ENCODE measurements at regions not wholly inside any gene's neighbourhood (a gene's known extent, or its start where the extent isn't known, plus 50 kb on each side); places are given as distances from the start of the nearest gene placed in this dataset.

GRCh38 chr1:191145834-191146233 lies 668.2 kb upstream of the BRINP3 start:
- no peak for DNase-seq (ENCODE audit: low read depth)

GRCh38 chr1:191151321-191151807 lies 673.7 kb upstream of the BRINP3 start:
- DNase-seq (ENCODE audit: low read depth), result no peak

GRCh38 chr1:191152776-191153175 lies 675.1 kb upstream of the BRINP3 start:
- no peak for DNase-seq (ENCODE audit: low read depth)

DNA sequence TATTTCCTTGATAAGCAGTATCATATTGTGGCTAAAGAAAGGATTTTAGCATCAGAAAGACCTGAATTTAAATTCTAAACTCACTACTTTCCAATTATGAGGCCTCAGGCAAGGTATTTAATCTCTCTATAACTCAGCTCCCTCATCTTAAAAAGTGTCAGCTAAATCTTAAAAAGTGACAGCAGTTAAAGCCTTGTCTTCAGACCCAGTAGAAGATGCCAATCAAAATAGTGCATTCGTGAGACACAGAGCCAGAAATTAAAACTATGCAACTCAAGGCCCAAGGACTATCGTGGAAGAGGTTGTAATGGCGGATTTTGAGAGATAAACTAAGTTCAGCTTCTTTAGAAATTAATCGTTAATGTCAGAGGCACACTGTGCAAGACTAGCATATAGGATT lies 677.5 kb upstream of the BRINP3 start:
- DNase-seq (ENCODE audit: low read depth), result no peak

DNA sequence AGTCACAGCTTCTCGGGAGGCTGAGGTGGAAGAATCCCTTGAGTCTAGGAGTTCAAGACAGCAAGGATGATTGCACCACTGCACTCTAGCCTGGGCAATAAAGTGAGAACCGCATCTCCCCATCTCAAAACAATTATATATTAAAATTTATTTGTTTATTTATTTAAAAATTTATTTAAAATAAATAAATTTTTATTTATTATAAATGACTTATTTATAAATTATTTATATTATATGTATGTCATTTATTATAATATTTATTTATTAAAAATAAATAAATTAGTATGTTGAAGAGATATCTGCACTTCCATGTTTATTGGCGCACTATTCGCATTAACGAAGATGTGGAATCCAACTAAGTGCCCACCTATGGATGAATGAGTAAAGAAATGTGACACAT lies 683.2 kb upstream of the BRINP3 start:
- DNase-seq (ENCODE audit: low read depth), result no peak

GRCh38 chr1:191162762-191163161 lies 685.1 kb upstream of the BRINP3 start:
- no peak for DNase-seq (ENCODE audit: low read depth)

DNA sequence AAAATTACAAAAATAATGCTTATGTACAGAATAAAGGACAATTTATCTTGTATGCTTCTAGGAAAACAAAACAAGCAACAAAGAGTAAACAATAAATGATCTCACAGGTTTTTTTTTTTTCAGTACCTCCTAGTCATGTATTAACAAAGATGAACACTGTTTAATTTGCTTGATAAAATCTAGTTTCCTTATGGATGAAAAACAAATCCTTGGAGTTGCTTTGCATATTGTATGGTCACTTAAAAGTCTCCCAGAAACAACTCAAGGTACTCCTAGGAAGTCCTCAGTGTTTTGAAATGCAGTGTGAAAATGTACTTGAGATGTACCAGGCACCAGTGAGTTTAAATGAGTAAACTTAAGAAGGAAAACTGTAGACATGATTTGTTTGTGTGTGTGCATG lies 686.0 kb upstream of the BRINP3 start:
- no peak for DNase-seq (ENCODE audit: low read depth)

GRCh38 chr1:191174298-191174697 lies 696.6 kb upstream of the BRINP3 start:
- no peak for DNase-seq (ENCODE audit: low read depth)

DNA sequence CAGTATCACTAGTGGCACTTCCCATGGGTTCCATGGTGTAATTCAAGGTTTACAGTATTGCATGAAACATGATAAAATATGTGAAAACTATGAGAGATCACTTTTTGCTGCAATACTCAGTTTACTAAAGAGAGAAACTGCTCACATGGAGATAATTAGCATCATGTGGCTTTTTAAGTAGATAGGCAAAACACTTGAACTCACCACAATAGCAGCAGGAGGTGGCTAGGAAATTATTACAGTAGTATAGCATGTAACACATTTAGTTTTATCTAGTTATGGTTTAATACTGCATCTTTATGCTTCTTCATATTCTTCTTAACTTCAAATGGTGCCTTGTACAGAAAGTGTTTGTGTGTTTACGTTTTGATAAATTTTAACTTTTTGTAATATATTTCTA lies 698.5 kb upstream of the BRINP3 start:
- DNase-seq (ENCODE audit: low read depth), result no peak

DNA sequence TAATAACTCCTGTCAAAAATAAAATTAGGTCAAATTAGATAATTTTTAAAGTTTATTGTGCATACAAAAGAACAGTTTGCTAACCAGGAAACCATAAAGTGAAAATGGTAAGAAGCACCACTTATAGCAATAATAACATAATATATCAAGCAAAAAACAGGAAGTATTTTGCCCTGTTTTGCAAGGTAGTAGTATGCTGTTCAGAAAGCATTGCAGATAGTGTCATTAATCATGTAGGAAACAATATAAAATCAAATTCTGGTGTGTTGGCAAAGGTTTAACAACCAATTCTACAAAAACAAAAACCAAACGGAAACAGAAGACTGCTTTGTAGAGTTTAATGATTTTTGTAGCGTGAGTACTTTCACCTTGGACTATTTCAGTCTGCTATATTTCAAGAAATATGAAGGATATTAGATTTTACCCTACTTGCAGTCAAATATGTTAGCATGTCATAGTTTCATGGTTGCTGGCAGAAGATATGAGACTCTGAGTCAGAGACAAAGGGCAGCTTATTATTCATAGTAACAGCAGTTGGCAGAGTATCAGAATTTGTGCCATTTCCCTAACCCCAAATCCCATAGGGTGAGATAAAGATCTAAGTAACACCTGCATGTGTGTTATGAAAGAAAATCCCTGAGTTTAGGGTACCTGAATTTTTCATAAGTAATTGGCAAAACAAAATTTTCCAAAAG lies 729.0 kb upstream of the BRINP3 start:
- DNase-seq (ENCODE audit: low read depth), result peak; percentile 4

DNA sequence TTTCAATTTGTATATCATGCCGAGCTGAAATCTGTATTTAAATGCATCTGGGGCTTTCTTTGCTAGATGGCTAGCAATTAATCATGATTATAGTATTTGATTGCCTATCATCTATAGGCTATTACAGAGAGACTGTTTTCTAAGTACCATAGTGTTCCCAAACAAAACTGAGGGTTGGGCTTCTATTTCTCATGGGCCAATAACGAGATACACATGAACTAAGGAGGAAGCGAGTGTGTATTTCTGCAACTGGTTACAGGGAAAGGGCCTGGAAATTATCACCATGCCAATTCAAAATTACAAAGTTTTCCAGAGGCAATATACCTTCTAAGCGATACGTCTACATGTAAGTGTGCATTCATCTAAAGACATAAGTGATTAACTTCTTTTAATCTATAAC lies 744.5 kb upstream of the BRINP3 start:
- DNase-seq (ENCODE audit: low read depth), result no peak

- no peak for DNase-seq (ENCODE audit: low read depth)
Observed at GRCh38 chr1:191240925-191241324, 763.3 kb upstream of the BRINP3 start.

DNA sequence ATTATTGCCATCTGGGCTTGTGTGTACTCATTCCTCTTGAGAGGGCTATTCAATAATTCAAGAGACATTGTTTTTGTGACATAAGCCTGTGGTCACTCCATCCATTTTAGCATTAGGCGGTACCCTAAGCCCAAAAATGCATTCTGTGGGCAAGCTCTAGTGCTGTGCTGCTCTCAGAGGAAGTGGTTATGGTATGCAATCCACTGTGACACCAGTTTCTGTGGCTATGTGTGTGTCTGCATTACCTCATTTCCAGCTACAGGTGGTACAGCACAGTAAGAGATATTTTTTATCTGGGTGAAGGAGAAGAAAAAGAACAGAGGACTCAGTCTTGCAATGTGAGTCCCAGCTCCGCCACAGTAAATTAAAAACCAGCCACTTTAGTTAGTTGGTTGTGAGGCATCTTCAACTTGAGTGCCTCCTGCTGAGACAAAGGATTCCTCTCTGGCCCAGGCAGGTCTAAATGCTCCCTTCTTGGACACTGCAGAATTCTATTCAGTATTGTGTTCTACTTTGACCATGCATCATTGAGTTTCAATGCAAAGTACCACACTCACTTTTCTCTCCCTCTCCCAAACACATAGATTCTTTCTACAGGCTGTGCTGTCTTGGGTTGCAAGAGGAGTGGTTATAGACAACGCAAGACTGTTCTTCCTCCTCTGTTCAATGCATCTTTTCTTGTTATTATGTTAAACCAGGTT lies 777.8 kb upstream of the BRINP3 start:
- DNase-seq (ENCODE audit: low read depth), result no peak

- DNase-seq (ENCODE audit: low read depth), result no peak
Observed at GRCh38 chr1:191256917-191257316, 779.3 kb upstream of the BRINP3 start.

GRCh38 chr1:191260056-191260455 lies 782.4 kb upstream of the BRINP3 start:
- DNase-seq (ENCODE audit: low read depth), result no peak

DNA sequence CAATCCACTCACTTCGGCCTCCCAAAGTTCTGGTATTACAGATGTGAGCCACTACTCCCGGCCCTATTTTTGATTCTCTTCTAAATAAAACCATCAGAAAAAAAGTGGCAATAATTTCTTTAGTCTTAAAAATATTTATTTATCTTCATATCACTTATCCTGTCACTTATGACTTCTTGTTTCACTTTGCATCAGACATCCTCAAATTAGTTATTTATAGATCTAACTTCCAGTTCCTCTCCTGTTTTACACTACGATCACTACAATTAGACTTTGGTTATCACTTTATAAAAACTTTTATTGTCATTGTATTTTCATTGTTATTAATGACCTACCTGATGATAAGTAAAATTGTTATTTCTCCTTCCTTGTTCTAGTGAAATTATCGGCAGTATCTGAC lies 783.4 kb upstream of the BRINP3 start:
- DNase-seq (ENCODE audit: low read depth), result no peak

- DNase-seq (ENCODE audit: low read depth), result no peak
Observed at GRCh38 chr1:191279266-191279800, 801.7 kb upstream of the BRINP3 start.

- no peak for DNase-seq (ENCODE audit: low read depth)
Observed at GRCh38 chr1:191284175-191284574, 806.5 kb upstream of the BRINP3 start.

DNA sequence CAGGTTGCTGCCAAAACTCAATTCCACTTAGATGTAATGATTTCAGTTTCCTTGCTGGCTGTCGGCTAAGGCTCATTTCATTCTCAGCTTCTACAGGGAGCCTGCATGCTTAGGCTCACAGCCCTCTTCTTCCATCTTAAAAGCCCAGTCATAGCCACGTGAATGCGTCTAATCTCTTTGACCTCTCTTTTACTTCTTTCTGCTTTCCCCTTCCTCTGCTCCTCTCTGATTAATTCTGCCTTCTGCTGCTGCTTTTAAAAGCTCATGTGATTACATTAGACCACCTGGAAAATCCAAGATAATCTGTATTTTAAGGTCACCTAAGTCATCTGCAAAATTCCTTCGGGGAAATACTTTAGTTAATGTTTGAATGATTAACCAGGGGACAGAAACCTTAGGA lies 812.8 kb upstream of the BRINP3 start:
- no peak for DNase-seq (ENCODE audit: low read depth)

- DNase-seq (ENCODE audit: low read depth), result no peak
Observed at GRCh38 chr1:191305370-191305769, 827.7 kb upstream of the BRINP3 start.

- no peak for DNase-seq (ENCODE audit: low read depth)
Observed at GRCh38 chr1:191306916-191307315, 829.3 kb upstream of the BRINP3 start.

- no peak for DNase-seq (ENCODE audit: low read depth)
Observed at GRCh38 chr1:191320062-191320461, 838.2 kb upstream of the RGS18 start.

DNA sequence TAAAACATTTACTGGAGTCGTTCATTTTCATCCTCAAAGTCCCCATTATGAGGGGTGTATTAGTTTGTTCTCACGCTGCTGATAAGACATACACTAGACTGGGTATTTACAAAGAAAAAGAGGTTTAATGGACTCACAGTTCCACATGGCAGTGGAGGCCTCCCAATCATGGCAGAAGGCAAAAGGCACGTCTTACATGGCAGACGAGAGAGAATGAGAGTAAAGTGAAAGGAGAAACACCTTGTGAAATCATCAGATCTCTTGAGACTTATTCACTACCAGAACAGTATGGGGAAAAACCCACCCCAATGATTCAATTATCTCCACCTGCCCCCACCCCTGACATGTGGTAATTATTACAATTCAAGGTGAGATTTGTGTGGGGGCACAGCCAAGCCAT lies 830.4 kb upstream of the RGS18 start:
- DNase-seq (ENCODE audit: low read depth), result no peak
